ENCODE measurements at regions not wholly inside any gene's neighbourhood (a gene's known extent, or its start where the extent isn't known, plus 50 kb on each side); places are given as distances from the start of the nearest gene placed in this dataset.

DNA sequence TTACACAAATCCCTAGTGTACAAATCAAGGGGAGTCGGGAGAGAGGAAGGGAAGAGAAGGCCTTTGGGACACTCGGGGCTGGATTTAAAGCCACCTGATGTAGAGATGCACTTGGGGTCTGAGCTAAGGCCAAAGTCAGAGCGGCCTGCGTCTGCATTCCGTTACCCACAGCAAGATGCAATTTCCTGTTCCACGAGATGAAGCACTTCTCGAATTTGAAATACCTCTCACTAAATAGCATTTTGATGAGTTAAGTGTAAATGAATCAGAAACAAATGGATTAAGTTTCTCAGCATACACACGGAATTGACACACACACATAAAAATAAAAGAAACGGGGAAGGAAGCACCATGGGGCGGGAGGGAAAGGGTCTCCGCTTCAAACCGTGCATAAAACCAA is 386.0 kb downstream of the SOX9 start:
- H3K4me3 ChIP-seq (replicated peaks in 1 of 3) = no peak overlapping the region
- no peak overlapping the region for H3K27ac ChIP-seq
- intact Hi-C loops (cut with DNase I) = no loop called here
- H3K36me3 ChIP-seq = no peaks in the 10 kb centered on the region
- H3K4me1 ChIP-seq = peaks cover 25 to 32% of the 10 kb centered on the region in 2 donors
- TF ChIP-seq POLR2A (IDR thresholded peaks at IDR 0.05) = no peak
- TF ChIP-seq, protein P1, sequence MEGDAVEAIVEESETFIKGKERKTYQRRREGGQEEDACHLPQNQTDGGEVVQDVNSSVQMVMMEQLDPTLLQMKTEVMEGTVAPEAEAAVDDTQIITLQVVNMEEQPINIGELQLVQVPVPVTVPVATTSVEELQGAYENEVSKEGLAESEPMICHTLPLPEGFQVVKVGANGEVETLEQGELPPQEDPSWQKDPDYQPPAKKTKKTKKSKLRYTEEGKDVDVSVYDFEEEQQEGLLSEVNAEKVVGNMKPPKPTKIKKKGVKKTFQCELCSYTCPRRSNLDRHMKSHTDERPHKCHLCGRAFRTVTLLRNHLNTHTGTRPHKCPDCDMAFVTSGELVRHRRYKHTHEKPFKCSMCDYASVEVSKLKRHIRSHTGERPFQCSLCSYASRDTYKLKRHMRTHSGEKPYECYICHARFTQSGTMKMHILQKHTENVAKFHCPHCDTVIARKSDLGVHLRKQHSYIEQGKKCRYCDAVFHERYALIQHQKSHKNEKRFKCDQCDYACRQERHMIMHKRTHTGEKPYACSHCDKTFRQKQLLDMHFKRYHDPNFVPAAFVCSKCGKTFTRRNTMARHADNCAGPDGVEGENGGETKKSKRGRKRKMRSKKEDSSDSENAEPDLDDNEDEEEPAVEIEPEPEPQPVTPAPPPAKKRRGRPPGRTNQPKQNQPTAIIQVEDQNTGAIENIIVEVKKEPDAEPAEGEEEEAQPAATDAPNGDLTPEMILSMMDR (IDR thresholded peaks at IDR 0.05) = no peak
- H3K9me3 ChIP-seq = no peaks in the 10 kb centered on the region
- no peak for DNase-seq
- H3K27me3 ChIP-seq = no peaks in the 10 kb centered on the region
- 90 to 93% methylated on average over 12 of the region's 12 CpGs for WGBS, 2 donors

DNA sequence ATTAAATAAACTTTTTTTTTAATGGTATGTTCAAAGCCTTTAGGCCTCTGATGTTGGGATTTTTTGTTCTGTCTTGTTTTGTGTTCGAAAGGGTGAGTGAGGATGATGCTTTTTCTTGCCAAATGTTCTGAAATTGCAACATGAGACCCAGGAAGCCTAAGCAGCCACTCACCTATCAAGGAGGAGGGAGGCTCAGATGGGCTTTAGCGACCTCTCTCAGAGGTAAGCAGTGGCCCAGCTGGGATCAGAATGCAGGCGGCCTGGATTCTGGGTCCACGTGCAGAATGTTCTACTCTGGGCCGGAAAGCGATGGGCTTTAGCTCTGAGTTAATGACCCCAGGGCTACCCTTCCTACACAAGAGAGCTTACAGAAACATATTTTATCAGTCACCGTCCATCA is 386.6 kb downstream of the SOX9 start:
- H3K9me3 ChIP-seq = no peaks in the 10 kb centered on the region
- peak overlapping the region in 1 of 3 donors; percentile 22 for H3K27ac ChIP-seq
- intact Hi-C loops (cut with DNase I) = no loop called here
- no peaks in the 10 kb centered on the region for H3K27me3 ChIP-seq
- H3K4me1 ChIP-seq = peaks cover 19 to 30% of the 10 kb centered on the region in 2 donors
- H3K36me3 ChIP-seq = no peaks in the 10 kb centered on the region
- DNase-seq = no peak
- 75 to 77% methylated on average over 7 of the region's 7 CpGs for WGBS, 2 donors
- no peak for TF ChIP-seq POLR2A (IDR thresholded peaks at IDR 0.05)
- TF ChIP-seq, protein P1 (IDR thresholded peaks at IDR 0.05) = no peak
- no peak overlapping the region for H3K4me3 ChIP-seq (replicated peaks in 1 of 3)

DNA sequence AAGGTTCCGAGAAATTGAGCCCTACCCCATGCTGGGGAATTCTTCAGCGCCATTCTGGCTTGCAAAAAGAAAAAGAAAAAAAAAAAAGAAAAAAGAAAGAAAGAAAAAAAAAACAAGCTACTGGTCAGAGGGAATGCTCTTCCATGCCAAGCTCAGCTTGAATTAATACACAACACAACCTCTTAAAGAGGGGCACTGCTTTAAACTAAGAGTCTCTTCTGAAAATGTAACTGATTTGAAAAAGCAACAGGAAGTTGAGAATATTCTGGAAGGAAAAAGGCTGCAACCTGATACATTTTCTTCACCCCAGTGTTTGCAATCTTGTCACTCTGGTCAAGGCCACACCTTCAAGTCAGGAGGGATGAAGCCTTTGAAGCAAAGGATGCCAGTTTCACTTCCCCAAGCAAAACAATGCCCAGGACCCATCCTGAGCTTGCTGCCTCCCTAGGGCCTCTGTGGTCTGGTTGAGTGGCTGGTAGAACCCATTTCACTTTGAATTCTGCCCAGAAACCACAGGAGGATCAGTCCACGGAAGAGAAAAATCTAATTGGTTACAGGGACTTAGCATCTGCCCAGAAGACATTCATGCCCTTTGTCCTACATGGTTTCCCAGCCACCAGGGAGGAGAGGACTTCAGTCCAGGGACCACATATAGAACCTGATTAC is 389.7 kb downstream of the SOX9 start:
- Histone ChIP-seq H3K4me1 (peaks cover 26 to 34% of the 10 kb centered on the region in 2 donors), H3K27me3 (no peaks in the 10 kb centered on the region), H3K27ac (peak overlapping the region; percentile 58 to 85 (median 79)), H3K9me3 (no peaks in the 10 kb centered on the region), H3K4me3 (replicated peaks in 1 of 3) (no peak overlapping the region), H3K36me3 (no peaks in the 10 kb centered on the region)
- DNase-seq = peak in 1 of 2 donors; percentile 30
- peak in 1 of 2 donors; percentile 19 for TF ChIP-seq POLR2A (IDR thresholded peaks at IDR 0.05)
- TF ChIP-seq, protein P1 (IDR thresholded peaks at IDR 0.05) = no peak
- 47 to 50% methylated on average over 3 of the region's 3 CpGs for WGBS, 2 donors
- intact Hi-C loops (cut with DNase I) = no loop called here

DNA sequence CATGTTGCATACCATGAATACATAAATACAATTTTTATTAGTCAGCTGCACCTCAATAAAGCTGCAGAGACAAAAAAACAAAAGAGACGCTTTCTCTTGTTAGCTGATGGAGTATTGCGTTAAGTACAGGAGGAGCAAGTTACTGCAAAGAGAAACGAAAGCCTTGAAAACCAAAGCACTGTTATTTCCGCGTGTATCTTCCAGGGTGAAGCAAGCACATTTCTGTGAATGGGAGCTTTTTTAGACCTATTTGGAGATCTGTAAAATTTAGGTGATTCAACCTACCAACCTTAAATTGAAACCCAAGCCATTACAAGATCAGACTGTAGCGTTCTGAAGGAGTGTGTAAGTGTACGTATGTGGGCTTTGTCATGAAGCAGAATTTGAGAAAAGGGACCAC is 390.4 kb downstream of the SOX9 start:
- 93 to 94% methylated on average over 7 of the region's 7 CpGs for WGBS, 2 donors

DNA sequence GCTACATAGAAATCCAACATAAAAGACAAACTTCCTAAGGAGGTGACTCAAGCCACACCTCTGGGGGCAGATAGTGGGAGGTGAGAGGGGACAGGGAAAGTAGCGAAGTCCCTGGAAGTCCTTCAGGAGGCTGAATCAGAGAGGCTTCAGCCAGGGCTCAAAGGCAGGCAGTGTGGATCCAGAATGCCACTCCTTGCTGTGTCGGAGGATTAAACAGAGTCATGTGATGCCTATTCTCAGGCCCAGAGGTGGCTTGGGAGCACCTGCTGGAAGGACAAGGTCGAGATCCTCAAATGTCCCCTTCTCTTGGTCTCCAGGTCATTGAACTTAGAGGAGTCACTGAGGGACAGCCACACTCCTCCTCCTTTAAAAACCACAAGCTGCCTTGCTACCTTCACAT is 391.1 kb downstream of the SOX9 start:
- H3K4me1 ChIP-seq = peaks cover 40 to 48% of the 10 kb centered on the region in 2 donors
- H3K27ac ChIP-seq = no peak overlapping the region
- H3K4me3 ChIP-seq (replicated peaks in 1 of 3) = no peak overlapping the region
- DNase-seq = no peak
- H3K27me3 ChIP-seq = no peaks in the 10 kb centered on the region
- 74 to 81% methylated on average over 3 of the region's 3 CpGs for WGBS, 2 donors
- TF ChIP-seq, protein P1 (IDR thresholded peaks at IDR 0.05) = no peak
- no peak for TF ChIP-seq POLR2A (IDR thresholded peaks at IDR 0.05)
- H3K9me3 ChIP-seq = no peaks in the 10 kb centered on the region
- H3K36me3 ChIP-seq = no peaks in the 10 kb centered on the region
- intact Hi-C loops (cut with DNase I) = no loop called here

More for the DNA sequence above, 390.4 kb downstream of the SOX9 start:
- Histone ChIP-seq H3K27me3 (no peaks in the 10 kb centered on the region), H3K4me1 (peaks cover 34 to 41% of the 10 kb centered on the region in 2 donors), H3K4me3 (replicated peaks in 1 of 3) (no peak overlapping the region), H3K27ac (peak overlapping the region in 2 of 3 donors; percentile 79 to 85), H3K9me3 (no peaks in the 10 kb centered on the region), H3K36me3 (no peaks in the 10 kb centered on the region)
- DNase-seq = no peak
- TF ChIP-seq, protein P1 (IDR thresholded peaks at IDR 0.05) = no peak
- TF ChIP-seq POLR2A (IDR thresholded peaks at IDR 0.05) = no peak
- intact Hi-C loops (cut with DNase I) = no loop called here

Measured in thyroid gland (tissue), 4 donors.